Mesenchymal stem cell (in vitro differentiated cells and primary cell): ENCODE measurements at regions not wholly inside any gene's neighbourhood (a gene's known extent, or its start where the extent isn't known, plus 50 kb on each side); places are given as distances from the start of the nearest gene placed in this dataset.

Source experiments
- DNase-seq: peaks from one replicate; pipeline ENCODE4 v3.0.0-alpha.2; 2013
- H2AFZ ChIP-seq: one replicate; pipeline ENCODE4 v1.6.1; 2013; ENCODE audit warnings: low read depth, mild to moderate bottlenecking, control low read depth, inconsistent platforms, low read length, moderate library complexity
- H2AK5ac ChIP-seq: 2 replicates; pipeline ENCODE4 v1.6.1; 2013; ENCODE audit warnings: low read length, moderate library complexity, mild to moderate bottlenecking, inconsistent platforms; ENCODE audit not compliant: severe bottlenecking
- H2BK120ac ChIP-seq: one replicate; pipeline ENCODE4 v1.6.1; 2013; ENCODE audit warnings: low read depth, mild to moderate bottlenecking, inconsistent platforms, low read length, moderate library complexity
- H2BK12ac ChIP-seq, 2 experiments: one replicate each; pipeline ENCODE4 v1.6.1; 2013; ENCODE audit warnings: inconsistent platforms in 2 of 2, low read length in 2 of 2, mild to moderate bottlenecking in 2 of 2, moderate library complexity in 2 of 2, control low read depth in 1 of 2
- H2BK15ac ChIP-seq: one replicate; pipeline ENCODE4 v1.6.1; 2013; ENCODE audit warnings: mild to moderate bottlenecking, low read depth, inconsistent platforms; ENCODE audit not compliant: poor library complexity, severe bottlenecking
- H2BK5ac ChIP-seq: 2 replicates; pipeline ENCODE4 v1.6.1; 2013; ENCODE audit warnings: low read depth, mild to moderate bottlenecking, low read length, control low read depth, inconsistent platforms; ENCODE audit not compliant: poor library complexity, severe bottlenecking
- H3K14ac ChIP-seq, 2 experiments: one replicate each; pipeline ENCODE4 v1.6.1; 2013; ENCODE audit warnings: inconsistent platforms in 2 of 2, low read length in 2 of 2, control low read depth in 1 of 2, mild to moderate bottlenecking in 1 of 2, moderate library complexity in 1 of 2
- H3K18ac ChIP-seq, 2 experiments: one replicate each; pipeline ENCODE4 v1.6.1; 2013; ENCODE audit warnings: inconsistent platforms in 2 of 2, low read length in 2 of 2, control low read depth in 1 of 2, low read depth in 1 of 2, mild to moderate bottlenecking in 1 of 2
- H3K23ac ChIP-seq, 2 experiments: one replicate each; pipeline ENCODE4 v1.6.1; 2013; ENCODE audit warnings: inconsistent platforms in 2 of 2, low read length in 2 of 2, mild to moderate bottlenecking in 2 of 2, moderate library complexity in 2 of 2, control low read depth in 1 of 2
- H3K27ac ChIP-seq: 2 replicates; pipeline ENCODE4 v1.5.1; 2013; ENCODE audit warnings: mild to moderate bottlenecking, moderate library complexity, low read length, control low read depth, inconsistent platforms; ENCODE audit not compliant: poor library complexity, severe bottlenecking
- H3K27me3 ChIP-seq, 2 experiments: 2 replicates each; pipeline versions ENCODE4 v1.6.1 to v1.7.0; 2013; ENCODE audit warnings: low read length in 2 of 2, mild to moderate bottlenecking in 2 of 2, moderate library complexity in 2 of 2, control low read depth in 1 of 2, inconsistent platforms in 1 of 2; ENCODE audit not compliant: control insufficient read depth in 1 of 2, insufficient read depth in 1 of 2
- H3K36me3 ChIP-seq, 2 experiments: 2 replicates each; pipeline versions ENCODE4 v1.6.1 to v1.7.0; 2013; ENCODE audit warnings: low read length in 2 of 2, control low read depth in 1 of 2, inconsistent platforms in 1 of 2, low read depth in 1 of 2, mild to moderate bottlenecking in 1 of 2; ENCODE audit not compliant: insufficient read depth in 2 of 2, control insufficient read depth in 1 of 2
- H3K4ac ChIP-seq, 2 experiments: one replicate each; pipeline ENCODE4 v1.6.1; 2013; ENCODE audit warnings: inconsistent platforms in 2 of 2, low read length in 2 of 2, mild to moderate bottlenecking in 2 of 2, moderate library complexity in 2 of 2, control low read depth in 1 of 2, low read depth in 1 of 2
- H3K4me1 ChIP-seq: 2 replicates; pipeline ENCODE4 v1.6.1; 2013; ENCODE audit warnings: low read depth, low read length, control low read depth; ENCODE audit not compliant: control insufficient read depth, insufficient read depth
- H3K4me2 ChIP-seq: 2 replicates; pipeline ENCODE4 v1.6.1; 2013; ENCODE audit warnings: low read length, mild to moderate bottlenecking, inconsistent platforms; ENCODE audit not compliant: poor library complexity, severe bottlenecking
- H3K4me3 ChIP-seq, 2 experiments: 2 replicates each; pipeline versions ENCODE4 v1.5.1 to v1.7.0; 2013; ENCODE audit warnings: low read length in 2 of 2, mild to moderate bottlenecking in 2 of 2, control low read depth in 1 of 2, low read depth in 1 of 2; ENCODE audit not compliant: insufficient read depth in 1 of 2
- H3K79me1 ChIP-seq: replicated peaks from 2 replicates; pipeline ENCODE4 v1.6.1; 2013; ENCODE audit warnings: mild to moderate bottlenecking, control low read depth, low read length, inconsistent platforms; ENCODE audit not compliant: poor library complexity, severe bottlenecking
- H3K9ac ChIP-seq: 2 replicates; pipeline ENCODE4 v1.7.0; 2013; ENCODE audit warnings: mild to moderate bottlenecking, low read length, moderate library complexity
- H3K9me3 ChIP-seq: 2 replicates; pipeline ENCODE4 v1.7.0; 2013; ENCODE audit warnings: mild to moderate bottlenecking, low read length; ENCODE audit not compliant: control insufficient read depth
- H4K8ac ChIP-seq: one replicate; pipeline ENCODE4 v1.6.1; 2013; ENCODE audit warnings: inconsistent platforms, mild to moderate bottlenecking, low read length, moderate library complexity
- H4K91ac ChIP-seq: one replicate; pipeline ENCODE4 v1.6.1; 2013; ENCODE audit warnings: mild to moderate bottlenecking, low read length, inconsistent platforms
- WGBS: methylation state at CpG from one replicate; pipeline ENCODE4 v1.1.7; 2013; ENCODE audit warnings: mixed read lengths; 5-methylcytosine and 5-hydroxymethylcytosine counted together

DNA sequence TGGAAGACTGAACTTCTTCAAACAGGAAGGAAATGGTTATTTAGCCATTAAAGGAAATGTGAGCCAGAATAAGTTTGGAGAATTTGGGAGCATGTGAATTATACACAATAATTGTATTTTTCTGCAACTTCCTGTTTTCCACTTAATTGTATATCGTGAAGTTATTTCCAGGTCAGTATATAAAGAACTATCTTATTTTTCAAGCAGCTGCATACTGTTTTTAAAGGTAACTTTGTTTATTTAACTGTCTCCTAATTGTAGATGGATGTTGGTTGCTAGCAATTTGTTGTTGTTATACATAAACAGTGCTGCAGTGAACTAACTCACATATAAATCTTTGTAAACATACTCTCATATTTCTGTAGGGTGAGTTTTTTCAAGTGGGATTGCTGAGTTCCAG is 180.3 kb downstream of the HLX start:
- Histone ChIP-seq H4K91ac (no peak overlapping the region), H3K36me3 (no peaks in the 10 kb centered on the region), H2AK5ac (no peak overlapping the region), H3K9ac (no peak overlapping the region), H3K9me3 (peaks cover 13% of the 10 kb centered on the region), H3K4me1 (no peaks in the 10 kb centered on the region), H3K14ac (no peak overlapping the region), H3K18ac (no peak overlapping the region), H2AFZ (no peak overlapping the region), H2BK12ac (no peak overlapping the region), H3K23ac (no peak overlapping the region), H2BK5ac (no peak overlapping the region), H2BK15ac (no peak overlapping the region), H3K4ac (no peak overlapping the region), H3K79me1 (no peaks in the 10 kb centered on the region), H3K27ac (no peak overlapping the region), H3K27me3 (no peaks in the 10 kb centered on the region), H3K4me2 (no peak overlapping the region), H4K8ac (no peak overlapping the region), H2BK120ac (no peak overlapping the region), H3K4me3 (no peak overlapping the region)
- no CpG with 5 or more reads among the region's 1 CpG for WGBS
- peak; percentile 14 for DNase-seq

DNA sequence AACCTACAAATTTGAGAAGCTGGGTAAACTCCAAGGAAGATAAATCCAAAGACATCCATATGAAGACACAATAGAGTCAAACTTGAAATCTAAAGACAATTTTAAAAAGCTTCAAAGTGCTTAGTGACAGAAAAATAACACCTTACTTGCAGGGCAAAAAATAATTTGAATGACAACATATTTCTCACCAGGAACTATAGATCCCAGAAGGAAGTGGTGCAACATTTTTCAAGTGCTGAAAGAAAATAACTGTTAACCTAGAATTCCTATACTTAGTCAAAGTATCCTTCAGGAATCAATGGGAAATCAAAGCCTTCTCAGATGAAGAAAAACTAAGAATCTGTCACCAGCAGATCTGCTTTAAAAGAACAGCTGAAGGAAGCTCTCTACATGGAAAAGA is 184.4 kb downstream of the HLX start:
- Histone ChIP-seq H3K4me2 (no peak overlapping the region), H3K4ac (no peak overlapping the region), H3K9ac (no peak overlapping the region), H4K8ac (no peak overlapping the region), H2BK12ac (no peak overlapping the region), H3K18ac (no peak overlapping the region), H3K4me1 (no peaks in the 10 kb centered on the region), H2BK5ac (no peak overlapping the region), H3K4me3 (no peak overlapping the region), H3K14ac (no peak overlapping the region), H2AK5ac (no peak overlapping the region), H3K9me3 (peaks cover 13% of the 10 kb centered on the region), H3K23ac (no peak overlapping the region), H3K79me1 (no peaks in the 10 kb centered on the region), H3K36me3 (no peaks in the 10 kb centered on the region), H4K91ac (no peak overlapping the region), H2AFZ (no peak overlapping the region), H2BK15ac (no peak overlapping the region), H2BK120ac (no peak overlapping the region), H3K27me3 (no peaks in the 10 kb centered on the region), H3K27ac (no peak overlapping the region)
- no peak for DNase-seq

DNA sequence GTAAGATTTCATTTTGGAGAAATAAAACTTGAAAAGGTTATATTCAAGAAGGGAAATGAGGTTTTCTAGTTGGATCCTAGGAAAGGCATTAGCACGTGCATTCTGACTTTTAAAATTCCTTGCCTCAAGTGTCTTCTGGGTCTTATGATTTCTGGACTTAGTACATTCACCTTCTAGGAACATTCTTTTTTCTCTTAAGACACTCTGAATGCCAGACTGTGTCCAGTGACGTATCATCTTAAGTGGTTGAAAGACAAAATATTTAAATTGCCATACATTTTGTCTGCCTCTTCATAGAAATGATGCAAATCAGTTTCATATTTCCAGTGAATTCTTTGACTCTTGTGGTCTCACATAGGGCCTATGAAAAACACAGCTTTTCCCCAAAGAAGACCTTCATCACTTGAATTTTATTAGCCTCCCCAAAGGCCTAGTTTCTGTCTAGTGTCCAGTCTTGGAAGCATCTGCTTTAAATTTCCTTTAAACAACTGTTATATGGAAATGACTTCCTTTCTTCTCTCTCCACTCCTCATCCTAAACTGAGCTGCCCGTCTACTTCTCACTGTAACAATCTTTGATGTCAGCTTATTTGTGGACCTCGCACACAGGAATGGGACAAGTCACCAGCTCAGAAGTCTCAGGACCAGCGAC is 187.2 kb downstream of the HLX start:
- no peak for DNase-seq
- no peak overlapping the region for H3K4me3 ChIP-seq
- no peak overlapping the region for H4K8ac ChIP-seq
- no peak overlapping the region for H2BK5ac ChIP-seq
- no peak overlapping the region for H2BK12ac ChIP-seq
- H3K4me1 ChIP-seq: no peaks in the 10 kb centered on the region
- H3K23ac ChIP-seq: no peak overlapping the region
- H2AFZ ChIP-seq: no peak overlapping the region
- no peaks in the 10 kb centered on the region for H3K36me3 ChIP-seq
- H2BK15ac ChIP-seq: no peak overlapping the region
- H4K91ac ChIP-seq: no peak overlapping the region
- H3K18ac ChIP-seq: no peak overlapping the region
- H3K14ac ChIP-seq: no peak overlapping the region
- no peak overlapping the region for H3K4me2 ChIP-seq
- H3K9me3 ChIP-seq: peaks cover 13% of the 10 kb centered on the region
- 83% methylated on average over 5 of the region's 5 CpGs for WGBS
- H2BK120ac ChIP-seq: no peak overlapping the region
- no peak overlapping the region for H2AK5ac ChIP-seq
- H3K27ac ChIP-seq: no peak overlapping the region
- H3K27me3 ChIP-seq: no peaks in the 10 kb centered on the region
- H3K79me1 ChIP-seq: no peaks in the 10 kb centered on the region
- no peak overlapping the region for H3K9ac ChIP-seq
- H3K4ac ChIP-seq: no peak overlapping the region

DNA sequence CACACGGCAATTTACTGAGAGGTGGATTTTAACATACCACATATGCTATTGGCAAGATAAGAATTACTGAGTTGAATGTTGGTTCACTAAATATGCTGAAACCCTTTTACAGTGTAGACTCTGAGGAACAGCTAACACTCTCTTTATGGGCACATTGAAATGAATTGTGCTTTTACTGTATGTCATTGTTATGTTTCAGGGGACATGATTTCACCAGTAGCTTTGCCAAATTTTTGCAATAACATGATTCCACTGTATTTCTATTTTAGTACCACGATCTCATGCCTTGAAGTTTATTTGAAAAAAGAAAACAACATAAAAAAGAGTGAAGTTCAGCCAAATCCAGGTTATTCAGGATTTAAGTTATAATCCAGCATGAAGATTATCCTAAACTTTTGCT is 188.5 kb downstream of the HLX start:
- Histone ChIP-seq H2AK5ac (no peak overlapping the region), H3K18ac (no peak overlapping the region), H3K4me3 (no peak overlapping the region), H3K79me1 (no peaks in the 10 kb centered on the region), H3K9ac (no peak overlapping the region), H3K4me1 (no peaks in the 10 kb centered on the region), H4K91ac (no peak overlapping the region), H4K8ac (no peak overlapping the region), H2BK120ac (no peak overlapping the region), H3K27ac (no peak overlapping the region), H3K4ac (no peak overlapping the region), H2BK12ac (no peak overlapping the region), H2AFZ (no peak overlapping the region), H3K9me3 (peaks cover 13% of the 10 kb centered on the region), H3K27me3 (no peaks in the 10 kb centered on the region), H3K23ac (no peak overlapping the region), H3K14ac (no peak overlapping the region), H2BK5ac (no peak overlapping the region), H3K36me3 (no peaks in the 10 kb centered on the region), H3K4me2 (no peak overlapping the region), H2BK15ac (no peak overlapping the region)
- DNase-seq: no peak
- no CpG with 5 or more reads among the region's 2 CpGs for WGBS
